DND-41 (cell line): ENCODE measurements at regions not wholly inside any gene's neighbourhood (a gene's known extent, or its start where the extent isn't known, plus 50 kb on each side); places are given as distances from the start of the nearest gene placed in this dataset.

Experiments
- ATAC-seq: fragments of 200-7000 bp; cut with Tn5 transposase; 3 replicates; pipeline ENCODE4 v1.9.1; 2021; ENCODE audit warnings: low read depth; ENCODE audit not compliant: insufficient read depth
- DNase-seq: peaks from one replicate; pipeline ENCODE4 v3.0.0-alpha.2; 2020
- H2AFZ ChIP-seq: 2 replicates; pipeline ENCODE4 v1.6.0; 2012; ENCODE audit warnings: low read depth, low read length
- H3K27ac ChIP-seq: 2 replicates; pipeline ENCODE4 v1.5.1; 2012; ENCODE audit warnings: low read length, inconsistent platforms
- H3K27me3 ChIP-seq: fragments of 200-600 bp; sonication (generic); 2 replicates; pipeline ENCODE4 v1.6.0; 2012; ENCODE audit warnings: low read length, mild to moderate bottlenecking, inconsistent platforms; ENCODE audit not compliant: insufficient read depth, poor library complexity
- H3K36me3 ChIP-seq: 2 replicates; pipeline ENCODE4 v1.5.1; 2012; ENCODE audit warnings: low read length, inconsistent platforms; ENCODE audit not compliant: insufficient read depth
- H3K4me1 ChIP-seq: 2 replicates; pipeline ENCODE4 v1.5.1; 2012; ENCODE audit warnings: mild to moderate bottlenecking, low read length; ENCODE audit not compliant: insufficient read depth
- H3K4me2 ChIP-seq: 2 replicates; pipeline ENCODE4 v1.6.0; 2012; ENCODE audit warnings: mild to moderate bottlenecking, moderate library complexity, low read length, inconsistent platforms; ENCODE audit not compliant: insufficient read depth
- H3K4me3 ChIP-seq, 2 experiments: fragments of 200-600 bp in 1 of 2; shearing (Covaris generic) in 1 of 2; 2 replicates each; pipeline ENCODE4 v1.5.1; 2012 to 2016; ENCODE audit warnings: inconsistent platforms in 2 of 2, low read length in 2 of 2, mild to moderate bottlenecking in 2 of 2, low read depth in 1 of 2, moderate library complexity in 1 of 2
- H3K79me2 ChIP-seq: 2 replicates; pipeline ENCODE4 v1.6.0; 2012; ENCODE audit warnings: low read length, inconsistent platforms; ENCODE audit not compliant: insufficient read depth
- H3K9ac ChIP-seq: 2 replicates; pipeline ENCODE4 v1.6.0; 2012; ENCODE audit warnings: low read depth, mild to moderate bottlenecking, inconsistent platforms, low read length, moderate library complexity
- H3K9me3 ChIP-seq: 2 replicates; pipeline ENCODE4 v1.5.1; 2012; ENCODE audit warnings: low read length, moderate library complexity, mild to moderate bottlenecking, inconsistent platforms; ENCODE audit not compliant: insufficient read depth, severe bottlenecking
- H4K20me1 ChIP-seq: 2 replicates; pipeline ENCODE4 v1.6.0; 2012; ENCODE audit warnings: low read length; ENCODE audit not compliant: insufficient read depth
- CTCF ChIP-seq: IDR thresholded peaks from 2 replicates; pipeline ENCODE4 v1.5.1; 2012; ENCODE audit warnings: borderline replicate concordance, low read length, moderate library complexity, mild to moderate bottlenecking; ENCODE audit not compliant: poor library complexity, severe bottlenecking; ENCODE audit errors: extremely low read depth
- EZH2 ChIP-seq: IDR thresholded peaks from 3 replicates; pipeline ENCODE4 v1.6.1; 2012; ENCODE audit warnings: borderline replicate concordance, low read depth, mild to moderate bottlenecking, moderate library complexity, low read length, inconsistent platforms; ENCODE audit not compliant: severe bottlenecking

DNA sequence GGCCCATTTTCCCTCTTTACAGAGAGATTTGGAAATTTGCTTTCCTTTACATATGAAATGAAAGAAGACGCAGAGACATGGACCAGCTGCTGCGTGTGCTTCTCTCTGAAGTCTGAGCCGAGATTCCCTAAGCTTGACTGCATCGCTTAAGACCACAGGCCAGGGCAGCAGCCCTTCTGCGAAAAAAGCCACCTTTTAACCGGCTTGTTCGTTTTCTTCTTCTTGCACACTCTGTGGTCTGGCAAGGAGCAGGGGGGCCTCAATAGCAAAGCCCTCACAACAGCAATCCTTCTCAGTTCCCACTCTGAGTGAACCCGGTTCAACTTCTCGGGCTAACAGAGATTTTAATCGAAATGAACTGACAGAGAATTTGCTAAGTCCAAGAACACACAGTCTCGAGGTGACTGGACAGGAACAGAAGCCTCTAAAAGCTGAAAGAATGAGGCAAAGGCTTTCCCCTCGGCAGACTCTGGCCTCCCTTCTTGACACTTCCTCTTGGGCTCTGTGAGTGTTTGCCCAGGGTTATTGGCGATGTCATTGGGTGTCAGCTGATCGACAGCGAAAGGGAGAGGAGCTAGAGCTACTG, 512.9 kb upstream of the KLF4 start:
- Histone ChIP-seq H4K20me1 (no peaks in the 10 kb centered on the region), H3K36me3 (no peaks in the 10 kb centered on the region), H3K27me3 (no peaks in the 10 kb centered on the region), H3K79me2 (no peaks in the 10 kb centered on the region), H3K4me3 (no peak overlapping the region), H3K9me3 (no peaks in the 10 kb centered on the region), H3K9ac (no peak overlapping the region), H3K4me1 (no peaks in the 10 kb centered on the region), H3K4me2 (no peak overlapping the region), H3K27ac (no peak overlapping the region), H2AFZ (no peak overlapping the region)
- TF ChIP-seq CTCF (no peak), EZH2 (no peak)
- ATAC-seq: no peak
- no peak for DNase-seq

- Histone ChIP-seq H3K9me3 (no peaks in the 10 kb centered on the region), H2AFZ (no peak overlapping the region), H3K36me3 (no peaks in the 10 kb centered on the region), H3K27me3 (no peaks in the 10 kb centered on the region), H4K20me1 (no peaks in the 10 kb centered on the region), H3K9ac (no peak overlapping the region), H3K79me2 (no peaks in the 10 kb centered on the region), H3K4me1 (no peaks in the 10 kb centered on the region), H3K27ac (no peak overlapping the region), H3K4me3 (no peak overlapping the region), H3K4me2 (no peak overlapping the region)
- TF ChIP-seq EZH2 (no peak), CTCF (no peak)
- DNase-seq: no peak
- no peak for ATAC-seq
These were observed 511.7 kb upstream of the KLF4 start for GRCh38 chr9:108001237-108001636.

DNA sequence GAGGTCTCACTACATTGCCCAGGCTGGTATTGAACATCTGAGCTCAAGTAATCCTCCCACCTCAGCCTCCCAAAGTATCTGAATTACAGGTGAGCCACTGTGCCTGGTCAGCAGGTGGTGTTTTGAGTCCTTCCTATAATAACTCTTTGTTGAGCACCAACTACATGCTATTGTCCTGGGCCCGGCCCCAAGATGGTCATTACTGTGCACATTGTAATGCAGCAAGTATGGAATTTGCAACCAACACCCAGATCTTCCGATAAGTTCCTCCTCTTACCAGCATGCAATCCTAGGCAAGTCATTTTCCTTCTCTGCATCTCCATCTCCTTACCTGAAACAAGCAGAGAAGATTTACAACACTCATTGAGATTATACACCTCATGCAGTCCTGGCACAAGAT, 510.3 kb upstream of the KLF4 start:
- H3K79me2 ChIP-seq: no peaks in the 10 kb centered on the region
- TF ChIP-seq CTCF (no peak), EZH2 (no peak)
- H3K9ac ChIP-seq: no peak overlapping the region
- no peaks in the 10 kb centered on the region for H3K4me1 ChIP-seq
- H3K9me3 ChIP-seq: no peaks in the 10 kb centered on the region
- no peak overlapping the region for H2AFZ ChIP-seq
- H4K20me1 ChIP-seq: no peaks in the 10 kb centered on the region
- H3K27me3 ChIP-seq: no peaks in the 10 kb centered on the region
- H3K4me2 ChIP-seq: no peak overlapping the region
- H3K27ac ChIP-seq: no peak overlapping the region
- no peak for ATAC-seq
- H3K4me3 ChIP-seq: no peak overlapping the region
- H3K36me3 ChIP-seq: no peaks in the 10 kb centered on the region
- DNase-seq: no peak

DNA sequence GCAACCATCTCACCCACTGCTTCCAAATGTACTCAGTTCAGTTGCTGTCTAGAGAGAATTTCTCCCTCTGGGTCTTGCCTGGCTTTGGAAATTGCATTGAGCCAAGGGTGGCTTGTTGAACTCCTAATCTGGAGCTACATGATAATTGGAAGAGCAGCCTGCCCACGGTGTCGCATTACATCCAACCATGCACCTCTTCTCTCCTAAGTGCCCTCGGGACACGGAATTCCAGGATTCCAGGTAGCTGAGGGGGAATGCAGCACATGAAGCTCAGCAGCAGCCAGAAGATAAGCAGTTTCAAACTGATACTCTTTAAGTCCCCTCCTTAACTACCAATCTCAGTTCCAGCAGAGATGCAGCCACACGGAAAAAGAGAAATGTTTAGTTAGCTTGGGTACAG, 509.4 kb upstream of the KLF4 start:
- H3K27me3 ChIP-seq: no peaks in the 10 kb centered on the region
- DNase-seq: no peak
- H3K4me2 ChIP-seq: no peak overlapping the region
- H3K36me3 ChIP-seq: no peaks in the 10 kb centered on the region
- no peak for ATAC-seq
- H2AFZ ChIP-seq: no peak overlapping the region
- H3K9ac ChIP-seq: no peak overlapping the region
- no peak overlapping the region for H3K4me3 ChIP-seq
- H4K20me1 ChIP-seq: no peaks in the 10 kb centered on the region
- no peaks in the 10 kb centered on the region for H3K79me2 ChIP-seq
- TF ChIP-seq EZH2 (no peak), CTCF (no peak)
- no peaks in the 10 kb centered on the region for H3K4me1 ChIP-seq
- H3K27ac ChIP-seq: no peak overlapping the region
- H3K9me3 ChIP-seq: no peaks in the 10 kb centered on the region
